Glomerular visceral epithelial cell (primary cell): ENCODE measurements at regions not wholly inside any gene's neighbourhood (a gene's known extent, or its start where the extent isn't known, plus 50 kb on each side); places are given as distances from the start of the nearest gene placed in this dataset.

Experiments
- DNase-seq: peaks from one replicate; pipeline ENCODE4 v3.0.0-alpha.2; 2016; ENCODE audit errors: extremely low spot score

DNA sequence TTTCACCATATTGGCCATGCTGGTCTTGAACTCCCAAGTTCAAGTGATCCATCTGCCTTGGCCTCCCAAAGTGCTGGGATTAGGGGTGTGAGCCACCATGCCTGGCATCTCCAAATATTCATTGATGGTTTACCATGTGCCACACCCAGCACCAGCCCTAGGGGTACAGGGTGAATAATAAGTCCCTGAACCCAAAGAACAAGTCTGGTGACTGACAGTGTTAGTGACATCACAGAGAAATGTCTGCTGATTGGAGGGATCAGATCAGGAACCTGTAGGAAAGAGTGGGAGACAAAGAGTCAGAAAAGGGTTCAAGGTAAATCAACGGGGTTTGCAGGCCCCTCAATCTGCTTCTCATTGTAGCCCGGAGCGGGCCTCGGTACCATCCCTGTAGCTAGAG, 118.4 kb upstream of the NABP1 start:
- no peak for DNase-seq

GRCh38 chr2:191560411-191560980, 117.4 kb upstream of the NABP1 start:
- no peak for DNase-seq

DNA sequence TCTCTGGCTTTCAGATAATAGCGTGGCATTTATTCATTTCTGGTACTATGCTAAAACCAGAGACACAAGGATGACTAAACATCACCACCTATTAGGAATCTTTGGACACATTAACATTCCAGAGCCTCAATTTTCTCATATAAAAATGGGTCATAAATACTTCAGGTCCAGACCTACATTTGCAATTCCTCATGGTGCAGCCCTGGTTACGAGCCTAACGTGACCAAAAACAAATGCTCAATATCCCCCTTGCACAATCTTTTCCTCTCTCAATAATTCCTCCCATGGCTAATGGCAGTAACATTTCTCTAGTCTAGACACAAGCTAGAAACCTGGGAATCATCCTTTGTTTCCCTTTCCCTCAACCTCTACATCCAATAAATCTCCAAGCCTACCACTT, 112.8 kb upstream of the NABP1 start:
- no peak for DNase-seq

DNA sequence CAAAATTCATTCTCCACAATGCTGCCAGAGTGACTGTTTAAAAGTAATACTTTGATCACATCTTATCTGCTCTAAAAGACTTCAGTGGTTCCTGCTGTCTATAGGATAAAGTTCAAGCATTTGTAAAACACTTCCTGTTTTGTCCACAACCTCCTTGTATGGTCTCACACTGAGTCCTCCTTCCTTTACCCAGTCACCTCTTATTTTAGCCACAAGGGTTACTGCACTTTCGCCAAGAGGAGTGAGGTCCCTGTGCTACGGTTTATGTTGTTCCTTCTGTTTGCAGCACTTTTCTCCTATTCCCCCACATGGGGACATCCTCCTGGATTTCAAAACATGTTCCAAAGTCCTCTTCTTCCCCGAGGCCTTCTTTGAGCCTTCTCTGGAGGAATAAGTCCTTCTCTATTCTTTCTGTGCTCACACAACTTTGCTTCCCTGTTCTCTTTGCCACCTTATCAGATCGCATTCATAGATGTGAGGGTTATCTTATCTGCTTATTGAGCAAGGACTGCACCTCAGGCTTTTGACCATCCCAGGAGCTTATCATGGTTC, 112.2 kb upstream of the NABP1 start:
- DNase-seq = no peak

- peak; percentile 79 for DNase-seq
Observed at GRCh38 chr2:191566344-191566743, 111.6 kb upstream of the NABP1 start.

- DNase-seq = no peak
Observed at GRCh38 chr2:191567206-191567605, 110.7 kb upstream of the NABP1 start.

- no peak for DNase-seq
Observed at GRCh38 chr2:191569025-191569424, 108.9 kb upstream of the NABP1 start.

- DNase-seq = peak; percentile 68
Observed at GRCh38 chr2:191571163-191571769, 106.7 kb upstream of the NABP1 start.

DNA sequence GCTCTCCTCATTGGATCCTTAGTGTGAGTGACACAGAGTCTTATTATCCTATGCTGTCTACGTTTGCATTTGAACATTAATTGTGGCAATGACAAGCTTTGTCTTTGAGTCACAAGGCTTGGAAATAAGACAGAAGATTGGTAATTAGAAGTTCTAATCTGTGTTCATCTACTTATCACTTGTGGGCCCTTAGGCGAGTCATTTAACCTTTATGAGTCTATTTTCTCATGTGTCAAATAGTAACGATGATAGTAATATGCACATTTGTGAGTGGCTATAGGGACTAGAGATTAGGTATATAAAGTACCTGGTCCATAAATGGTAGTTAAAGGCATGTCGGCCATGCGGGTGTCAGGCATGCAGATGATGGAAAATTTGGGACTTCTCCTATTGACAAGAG, 105.6 kb upstream of the NABP1 start:
- no peak for DNase-seq

DNA sequence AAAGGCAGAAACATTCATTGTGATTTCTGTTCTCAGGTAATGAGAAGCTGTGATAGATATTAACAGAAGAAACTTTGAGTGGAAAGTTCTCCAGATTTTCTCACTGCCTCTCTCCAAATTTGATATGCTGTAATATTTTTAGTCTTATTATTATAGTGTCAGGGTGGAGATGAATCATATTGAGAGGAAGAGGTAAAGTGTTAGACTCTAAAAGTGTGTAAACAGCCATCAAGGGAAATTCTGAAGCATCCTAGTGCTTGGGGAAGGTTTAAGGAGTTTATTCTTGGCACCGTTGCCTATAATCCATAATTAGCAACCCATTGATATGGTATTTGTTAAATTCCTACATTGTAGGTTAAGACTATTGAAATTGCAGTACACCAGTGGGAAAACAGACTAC, 104.7 kb upstream of the NABP1 start:
- DNase-seq = no peak

- peak; percentile 48 for DNase-seq
Observed at GRCh38 chr2:191574232-191574631, 103.7 kb upstream of the NABP1 start.

- DNase-seq = no peak
Observed at GRCh38 chr2:191577605-191578004, 100.3 kb upstream of the NABP1 start.

- no peak for DNase-seq
Observed at GRCh38 chr2:191578031-191578430, 99.9 kb upstream of the NABP1 start.

DNA sequence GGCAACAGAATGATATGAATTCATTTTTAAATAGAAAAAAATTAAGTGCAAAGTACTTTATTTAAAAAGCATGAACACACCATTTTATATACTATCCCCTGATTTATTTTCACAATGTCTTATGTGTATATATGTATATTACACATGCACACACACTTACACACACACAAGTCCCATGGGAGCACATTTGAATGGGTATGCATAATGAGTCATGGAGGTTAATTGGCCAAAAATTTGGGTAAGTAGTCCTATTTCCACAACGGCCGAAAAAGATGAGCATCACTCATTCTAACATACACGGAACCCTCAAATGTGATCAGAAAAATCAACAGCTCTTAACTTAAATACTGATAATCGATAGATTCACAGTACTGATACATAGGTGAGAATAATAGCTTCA, 97.4 kb upstream of the NABP1 start:
- DNase-seq = no peak

DNA sequence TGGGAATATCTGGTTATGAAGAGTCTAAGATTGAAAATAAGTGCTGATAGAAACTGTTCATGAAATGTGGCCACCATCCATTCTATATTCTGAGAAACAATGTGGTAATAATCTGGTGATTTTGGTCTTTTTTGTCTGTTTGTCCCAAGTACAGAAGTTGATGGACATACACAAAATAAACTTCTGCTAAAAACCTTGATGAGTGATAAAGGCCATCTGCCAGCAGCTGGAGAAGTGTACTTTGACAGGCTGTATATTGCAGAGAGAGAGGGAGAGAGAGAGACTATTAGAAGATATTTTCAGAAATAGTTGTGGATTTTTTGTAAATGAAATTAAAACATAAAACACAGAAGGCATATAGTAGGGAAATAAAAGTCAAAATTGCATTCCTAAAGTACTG, 96.9 kb upstream of the NABP1 start:
- no peak for DNase-seq

- peak; percentile 87 for DNase-seq
Observed at GRCh38 chr2:191582355-191582754, 95.6 kb upstream of the NABP1 start.

GRCh38 chr2:191591025-191591424, 86.9 kb upstream of the NABP1 start:
- no peak for DNase-seq

GRCh38 chr2:191593622-191594385, 84.1 kb upstream of the NABP1 start:
- DNase-seq = peak; percentile 91

DNA sequence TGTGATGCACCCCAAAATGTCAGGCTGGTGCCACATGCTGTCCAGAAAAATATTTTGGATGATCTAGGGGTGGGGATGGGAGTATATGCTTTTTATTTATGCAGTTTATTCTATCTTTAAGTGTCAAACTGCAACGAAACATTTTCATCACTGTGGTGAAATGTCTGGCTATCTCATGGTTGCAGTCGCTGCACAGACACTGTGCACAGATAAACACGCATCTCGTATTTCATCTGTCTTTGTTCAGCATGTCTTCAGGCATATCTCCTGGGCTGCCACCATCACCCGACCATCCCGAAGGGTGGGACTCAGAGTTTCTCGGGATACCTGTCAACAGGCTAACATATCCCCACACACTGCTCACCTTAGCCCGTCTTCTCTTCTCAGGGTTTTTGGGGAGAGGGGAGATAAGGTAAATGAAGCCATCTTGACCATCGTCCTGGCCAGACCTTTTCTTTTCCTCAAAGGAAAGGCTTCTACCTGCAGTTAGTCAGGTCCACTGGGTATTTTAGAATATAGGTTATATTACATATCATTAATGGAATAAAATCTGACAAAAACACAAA, 80.7 kb upstream of the NABP1 start:
- DNase-seq = no peak

DNA sequence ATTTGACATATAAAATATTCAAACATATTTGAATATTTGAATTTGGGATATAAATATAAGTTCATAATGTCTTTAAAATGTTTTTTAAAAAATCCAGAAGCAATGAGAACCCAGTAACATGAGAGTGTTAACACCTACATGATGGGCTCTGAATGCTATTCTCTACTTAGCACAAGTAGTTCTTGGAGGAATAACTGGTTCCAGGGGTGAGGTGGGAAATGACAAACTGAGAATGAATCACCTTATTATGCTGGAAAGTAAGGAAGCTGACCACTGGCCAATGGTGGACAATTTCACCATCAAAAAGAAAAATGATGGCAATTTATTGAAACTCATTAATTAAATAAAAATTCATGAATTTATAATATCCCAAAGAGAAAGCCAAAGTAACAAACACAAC, 79.6 kb upstream of the NABP1 start:
- DNase-seq = no peak

GRCh38 chr2:191601060-191601459, 76.9 kb upstream of the NABP1 start:
- DNase-seq = no peak

- no peak for DNase-seq
Observed at GRCh38 chr2:191604154-191604553, 73.8 kb upstream of the NABP1 start.

DNA sequence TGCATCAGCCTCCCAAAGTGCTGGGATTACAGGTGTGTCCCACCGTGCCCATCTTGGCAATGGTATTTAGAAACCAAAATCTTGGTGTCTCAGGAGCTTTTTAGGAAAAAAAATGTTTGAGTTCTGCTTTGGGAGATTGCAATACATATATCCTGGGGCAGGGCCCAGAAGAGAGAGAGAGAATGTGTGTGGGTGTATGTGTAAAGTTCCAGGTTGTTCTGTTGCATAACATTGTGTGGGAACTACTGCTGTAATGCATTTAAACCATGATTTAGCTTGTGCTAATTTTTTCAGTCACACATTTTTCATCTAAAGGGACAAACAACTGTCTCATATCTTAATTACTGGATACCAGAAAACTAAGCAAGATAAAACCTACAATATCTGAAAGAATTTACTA, 70.8 kb upstream of the NABP1 start:
- no peak for DNase-seq
